Stimulated activated CD8-positive, alpha-beta memory T cell treated with anti-CD3 and anti-CD28 coated beads, Interleukin-4, amount 100 ng/mL, for 24 hours (primary cell): ENCODE measurements at regions not wholly inside any gene's neighbourhood (a gene's known extent, or its start where the extent isn't known, plus 50 kb on each side); places are given as distances from the start of the nearest gene placed in this dataset.

ENCODE experiments used
- DNase-seq: peaks from one replicate; pipeline ENCODE4 v3.0.0-alpha.2; 2020; ENCODE audit warnings: low read depth

DNA sequence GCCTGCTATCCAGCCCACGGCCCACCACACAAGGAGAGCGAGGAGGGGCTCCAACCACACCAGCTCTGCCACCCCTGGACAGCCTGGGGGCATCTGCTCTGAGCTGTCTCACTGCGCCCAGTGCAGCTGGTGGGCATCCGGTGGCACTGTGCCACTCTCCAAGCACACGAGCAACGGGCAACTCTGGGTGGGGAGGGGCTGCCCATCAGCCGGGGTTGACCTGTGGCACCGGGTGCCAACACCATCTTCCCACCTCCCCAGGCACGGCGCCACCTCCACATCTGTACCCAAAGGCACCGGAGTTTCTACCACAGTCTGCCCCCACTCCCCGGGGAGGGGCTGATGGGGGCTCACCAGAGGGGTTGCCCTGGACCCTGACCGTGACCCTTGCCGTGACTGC is 241.8 kb downstream of the RBFOX3 start:
- no peak for DNase-seq

- DNase-seq: no peak
Observed at GRCh38 chr17:79368521-79368920, 242.3 kb downstream of the RBFOX3 start.

GRCh38 chr17:79366988-79367571 is 243.8 kb downstream of the RBFOX3 start:
- DNase-seq: no peak

GRCh38 chr17:79365836-79366770 is 244.7 kb downstream of the RBFOX3 start:
- DNase-seq: no peak

- no peak for DNase-seq
Observed at GRCh38 chr17:79365351-79365750, 245.5 kb downstream of the RBFOX3 start.

- DNase-seq: no peak
Observed at GRCh38 chr17:79364315-79365094, 246.3 kb downstream of the RBFOX3 start.

GRCh38 chr17:79363552-79364275 is 247.1 kb downstream of the RBFOX3 start:
- no peak for DNase-seq

- DNase-seq: no peak
Observed at GRCh38 chr17:79362772-79363305, 248.0 kb downstream of the RBFOX3 start.

DNA sequence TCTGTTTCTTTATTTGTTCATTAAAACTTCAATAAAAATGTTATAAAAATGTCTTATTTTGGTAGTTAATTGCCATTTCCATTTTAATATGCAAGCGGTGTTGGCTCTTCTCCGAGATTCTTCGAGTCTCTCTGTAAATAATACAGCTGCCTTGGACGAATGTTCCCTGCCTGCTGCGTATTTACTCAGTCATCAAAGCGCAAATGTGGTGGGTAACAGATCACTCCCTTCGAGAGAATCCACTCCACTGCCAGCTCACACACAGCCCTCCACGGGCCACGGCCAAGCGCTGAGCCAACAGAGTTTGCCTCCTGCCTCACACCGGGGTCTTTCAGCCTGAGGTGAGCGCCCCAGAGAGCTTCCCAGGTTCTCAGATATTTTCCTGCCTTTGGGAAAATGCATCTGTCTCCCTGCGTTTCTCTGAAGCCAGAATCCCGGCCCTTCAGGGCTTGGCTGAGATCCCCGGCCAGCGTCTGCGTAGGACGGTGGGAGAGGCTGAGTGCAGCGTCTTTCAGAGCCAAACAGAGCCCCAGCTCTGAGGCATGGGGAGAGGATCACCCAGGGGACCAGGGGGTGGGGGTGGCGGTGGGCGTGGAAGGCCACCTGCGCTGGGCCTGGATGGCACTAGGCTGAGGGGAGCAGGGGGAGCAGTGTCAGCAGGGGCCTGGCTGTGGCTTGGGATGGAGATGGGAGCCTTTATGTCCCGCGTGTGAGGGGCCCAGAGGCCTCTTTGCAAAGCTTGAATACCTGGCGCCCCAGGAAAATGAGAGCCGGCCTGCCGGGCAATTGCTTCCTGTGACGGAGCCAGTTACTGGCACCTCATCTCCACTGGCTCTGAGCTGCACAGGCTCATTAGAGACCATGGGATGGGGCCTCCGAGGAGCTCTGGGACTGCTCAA is 248.7 kb downstream of the RBFOX3 start:
- no peak for DNase-seq

DNA sequence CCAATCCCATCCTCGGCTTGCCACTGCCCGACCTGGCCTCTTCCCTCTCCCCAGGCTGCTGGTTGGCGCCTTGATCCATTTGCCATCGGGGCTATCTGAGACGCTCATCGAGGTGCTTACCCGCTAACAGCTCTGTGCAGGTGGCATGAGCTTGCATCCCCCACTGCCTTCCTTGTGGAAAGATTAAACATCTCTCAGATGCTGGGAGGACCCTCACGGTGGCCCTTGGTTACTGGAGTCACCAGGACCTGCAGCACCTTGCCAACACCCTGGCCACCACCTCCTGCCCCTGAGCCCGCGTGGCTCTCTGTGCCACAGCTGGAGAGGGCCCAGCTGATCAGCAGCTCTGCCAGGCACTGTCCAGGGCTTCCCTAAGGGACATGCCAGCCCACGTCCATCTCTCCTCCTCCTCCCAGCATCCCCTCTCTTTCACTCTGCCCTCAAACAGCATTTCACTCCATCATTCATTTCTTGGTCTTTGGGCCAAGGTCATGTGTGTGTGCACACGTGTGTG is 249.6 kb downstream of the RBFOX3 start:
- no peak for DNase-seq

GRCh38 chr17:79360196-79360595 is 250.7 kb downstream of the RBFOX3 start:
- DNase-seq: no peak

DNA sequence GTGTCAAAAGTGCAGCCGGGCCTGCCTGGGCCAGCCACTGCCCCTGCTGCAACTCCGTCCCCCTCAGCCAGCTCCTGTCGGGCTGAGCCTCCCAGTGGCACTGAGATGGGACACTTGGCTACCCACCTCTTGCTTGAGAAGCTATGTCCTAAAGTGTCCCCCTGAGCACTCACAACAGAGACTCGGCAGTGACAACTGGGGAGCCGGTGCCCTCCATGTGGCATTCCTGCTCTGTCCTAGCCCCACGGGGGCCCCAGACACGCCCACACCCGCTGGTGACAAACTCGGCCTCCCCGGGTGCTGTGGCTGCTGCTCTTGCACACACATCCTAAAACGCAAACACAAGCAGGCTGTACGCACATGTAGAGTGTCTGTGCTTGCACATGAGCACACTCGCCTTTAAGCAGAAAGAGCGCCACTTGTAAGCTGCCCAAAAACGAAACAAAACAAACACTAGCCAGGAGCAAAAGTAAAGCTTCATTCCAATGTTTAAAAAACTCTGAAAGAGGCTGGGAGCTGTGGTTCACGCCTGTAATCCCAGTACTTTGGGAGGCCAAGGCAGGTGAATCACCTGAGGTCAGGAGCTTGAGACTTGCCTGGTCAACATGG is 253.9 kb downstream of the RBFOX3 start:
- DNase-seq: no peak

DNA sequence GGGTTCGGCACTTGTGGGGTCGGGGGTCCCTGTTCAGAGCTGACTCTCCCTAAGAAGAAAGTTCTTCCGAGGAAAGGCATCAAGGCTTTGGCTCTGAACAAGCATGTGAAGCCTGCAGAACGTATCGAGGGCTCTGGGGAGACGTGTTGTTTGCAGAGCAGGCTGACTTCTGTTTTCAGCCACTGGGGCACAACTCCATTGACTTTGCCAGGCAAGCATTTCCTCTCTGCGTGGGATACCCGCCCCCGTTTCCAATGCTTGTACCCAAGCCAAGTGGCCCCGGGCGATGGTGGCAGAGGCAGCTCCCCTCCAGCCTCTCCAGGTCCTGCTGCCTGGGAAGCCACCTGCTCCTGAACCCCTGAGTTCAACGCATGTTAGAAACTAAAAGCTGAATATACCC is 255.7 kb downstream of the RBFOX3 start:
- DNase-seq: no peak

DNA sequence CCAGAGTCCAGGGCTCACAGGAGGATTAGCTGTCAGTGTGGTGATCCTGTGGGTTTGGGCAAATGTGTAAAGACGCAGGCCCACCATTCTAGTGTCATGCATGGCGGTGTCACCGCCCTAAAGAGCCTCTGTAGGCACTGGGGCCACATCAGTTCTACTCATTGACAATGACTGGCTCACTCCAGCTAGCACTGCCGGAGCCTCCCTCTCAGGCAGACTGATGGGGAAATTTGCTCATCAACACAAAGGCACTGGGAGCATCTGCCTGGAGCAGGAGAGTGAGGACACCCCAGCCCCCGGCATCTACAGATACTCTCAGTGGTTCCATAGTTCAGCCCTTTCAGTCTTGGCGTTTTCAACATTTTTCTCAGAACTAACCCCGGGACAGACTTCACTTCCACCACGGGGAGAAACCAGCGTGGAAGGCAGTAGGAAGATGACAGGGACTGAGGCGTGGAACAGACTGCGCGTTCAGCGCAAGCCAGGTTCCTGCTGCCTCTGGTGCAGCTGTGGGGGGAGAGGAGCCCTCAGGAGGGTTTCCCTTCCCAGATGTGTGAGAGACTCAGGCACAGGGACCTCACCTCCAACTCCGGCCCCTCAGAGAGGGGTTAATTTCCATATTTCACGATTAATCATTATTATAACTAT is 256.6 kb downstream of the RBFOX3 start:
- no peak for DNase-seq

DNA sequence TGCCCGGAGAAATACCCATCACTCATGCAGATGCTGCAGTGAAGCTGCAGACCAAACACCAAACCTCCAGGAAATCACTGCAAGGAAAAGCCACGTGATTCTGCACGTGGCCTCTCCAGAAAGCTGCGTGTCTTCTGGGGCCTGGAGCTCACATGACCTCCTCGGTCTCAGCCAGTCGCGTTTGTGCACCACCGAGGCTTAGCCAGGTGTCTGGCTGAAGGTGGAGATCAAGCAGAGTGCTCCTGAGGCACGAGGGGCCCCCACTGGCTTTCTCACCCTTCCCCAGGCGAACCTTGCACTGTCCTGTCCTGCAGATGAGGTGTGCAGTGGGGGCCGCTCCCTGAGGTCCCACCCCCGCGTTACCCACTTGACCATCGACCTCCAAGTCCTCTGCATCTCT is 257.3 kb downstream of the RBFOX3 start:
- no peak for DNase-seq

DNA sequence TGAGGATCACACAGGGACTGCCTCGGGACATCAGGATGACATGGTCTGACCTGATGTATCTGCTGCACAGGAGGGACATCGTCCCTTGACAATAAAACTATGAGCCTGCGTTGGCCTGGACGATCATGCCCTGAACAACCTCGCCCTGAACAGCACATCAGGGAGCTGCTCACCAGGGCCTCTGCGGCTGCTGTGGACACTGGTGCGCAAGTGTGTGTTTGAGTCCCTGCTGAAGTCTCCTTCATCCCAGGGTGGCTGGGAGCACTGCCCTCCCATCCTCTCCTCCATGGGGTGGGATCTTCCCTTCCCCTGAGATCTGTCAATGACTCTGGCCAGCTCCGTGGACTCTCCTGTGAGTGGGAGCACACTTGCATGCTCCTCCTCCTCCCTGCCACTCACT is 257.8 kb downstream of the RBFOX3 start:
- DNase-seq: no peak

DNA sequence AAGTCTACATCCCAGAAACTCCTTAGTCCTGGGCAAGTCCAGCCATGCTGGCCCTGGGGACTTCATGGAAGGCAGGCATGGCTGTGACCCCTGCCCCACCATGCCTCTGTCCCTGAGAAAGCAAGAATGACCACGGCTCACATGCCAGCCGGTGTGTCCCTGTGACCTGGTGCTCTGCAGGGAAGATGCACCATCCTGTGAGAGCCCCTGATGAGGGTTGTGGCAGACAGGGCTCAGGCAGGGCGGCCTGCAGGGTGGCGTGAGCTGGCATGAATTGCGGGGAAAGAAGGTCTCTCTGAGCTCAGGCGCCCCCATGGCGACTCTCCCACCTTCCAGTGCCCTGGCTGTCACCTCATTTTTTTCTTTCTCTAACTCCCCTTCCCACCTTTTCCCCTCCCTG is 260.3 kb downstream of the RBFOX3 start:
- no peak for DNase-seq

- DNase-seq: no peak
Observed at GRCh38 chr17:79349506-79350400, 261.1 kb downstream of the RBFOX3 start.

- no peak for DNase-seq
Observed at GRCh38 chr17:79342376-79342775, 267.8 kb downstream of the ENGASE start.
